Tibial artery (tissue), 4 donors: ENCODE measurements at regions not wholly inside any gene's neighbourhood (a gene's known extent, or its start where the extent isn't known, plus 50 kb on each side); places are given as distances from the start of the nearest gene placed in this dataset.

Experiments used
- DNase-seq, 2 donors: peaks; one replicate each; pipeline ENCODE4 v3.0.0-alpha.2; 2019
- H3K27ac ChIP-seq, 2 donors: fragments of 200-600 bp; sonication (generic) in 1 of 2; 1 replicate in 1 of 2; 2 replicates in 1 of 2; pipeline ENCODE4 v1.5.1; 2018 to 2019; ENCODE audit warnings: mild to moderate bottlenecking in 1 of 2
- H3K27me3 ChIP-seq, 2 donors: fragments of 200-600 bp; sonication (generic) in 1 of 2; one replicate each; pipeline versions ENCODE4 v1.5.1 to v1.6.0; 2016 to 2019
- H3K36me3 ChIP-seq, 3 donors: fragments of 200-600 bp; sonication (generic) in 2 of 3; one replicate each; pipeline ENCODE4 v1.5.1; 2016 to 2019; ENCODE audit warnings: mild to moderate bottlenecking in 2 of 3
- H3K4me1 ChIP-seq, 4 donors: fragments of 200-600 bp; sonication (generic) in 2 of 4; 1 replicate in 3 of 4; 2 replicates in 1 of 4; pipeline ENCODE4 v1.5.1; 2016 to 2019
- H3K4me3 ChIP-seq, 2 donors: fragments of 200-600 bp; sonication (generic) in 1 of 2; 1 replicate in 1 of 2; 2 replicates in 1 of 2; pipeline ENCODE4 v1.5.1; 2018 to 2019; ENCODE audit warnings: mild to moderate bottlenecking in 2 of 2
- H3K9me3 ChIP-seq, 3 donors: fragments of 200-600 bp; sonication (generic) in 1 of 3; one replicate each; pipeline ENCODE4 v1.5.1; 2016 to 2019
- intact Hi-C: fragments of 100-400 bp; cut with DNase I; formaldehyde crosslinking; loops from one replicate; pipeline ENCODE4 v1.15.0; 2023; ENCODE audit warnings: low total_unique reads
- TF ChIP-seq, protein P1 (sequence below), 2 experiments: fragments of 200-600 bp in 1 of 2; fragments of 450-650 bp in 1 of 2; IDR thresholded peaks; one replicate each; pipeline ENCODE4 v1.5.1; 2017 to 2019; ENCODE audit warnings: antibody characterized with exemption in 2 of 2, mild to moderate bottlenecking in 1 of 2, moderate library complexity in 1 of 2

DNA sequence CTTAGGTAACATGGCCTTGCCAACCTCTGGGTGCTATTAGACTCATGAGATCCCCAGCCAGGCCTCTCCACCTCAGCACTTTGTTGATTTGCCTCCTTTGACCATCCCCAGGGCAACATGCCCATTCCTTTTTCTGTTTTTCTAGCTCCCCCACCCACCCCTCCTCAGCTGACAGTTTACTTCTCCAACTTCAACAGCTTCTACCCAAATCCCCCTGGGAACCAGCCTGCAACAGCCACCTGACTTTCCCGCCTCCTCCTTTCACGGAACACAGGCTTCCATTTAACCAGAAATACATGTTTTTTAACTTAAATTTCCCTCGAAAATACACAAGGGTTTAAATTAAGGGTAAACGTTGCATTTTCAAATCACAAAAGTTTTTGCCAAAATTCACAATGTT, 117.3 kb downstream of the DLEU7 start:
- DNase-seq, result no peak
- TF ChIP-seq, protein P1, sequence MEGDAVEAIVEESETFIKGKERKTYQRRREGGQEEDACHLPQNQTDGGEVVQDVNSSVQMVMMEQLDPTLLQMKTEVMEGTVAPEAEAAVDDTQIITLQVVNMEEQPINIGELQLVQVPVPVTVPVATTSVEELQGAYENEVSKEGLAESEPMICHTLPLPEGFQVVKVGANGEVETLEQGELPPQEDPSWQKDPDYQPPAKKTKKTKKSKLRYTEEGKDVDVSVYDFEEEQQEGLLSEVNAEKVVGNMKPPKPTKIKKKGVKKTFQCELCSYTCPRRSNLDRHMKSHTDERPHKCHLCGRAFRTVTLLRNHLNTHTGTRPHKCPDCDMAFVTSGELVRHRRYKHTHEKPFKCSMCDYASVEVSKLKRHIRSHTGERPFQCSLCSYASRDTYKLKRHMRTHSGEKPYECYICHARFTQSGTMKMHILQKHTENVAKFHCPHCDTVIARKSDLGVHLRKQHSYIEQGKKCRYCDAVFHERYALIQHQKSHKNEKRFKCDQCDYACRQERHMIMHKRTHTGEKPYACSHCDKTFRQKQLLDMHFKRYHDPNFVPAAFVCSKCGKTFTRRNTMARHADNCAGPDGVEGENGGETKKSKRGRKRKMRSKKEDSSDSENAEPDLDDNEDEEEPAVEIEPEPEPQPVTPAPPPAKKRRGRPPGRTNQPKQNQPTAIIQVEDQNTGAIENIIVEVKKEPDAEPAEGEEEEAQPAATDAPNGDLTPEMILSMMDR (IDR thresholded peaks at IDR 0.05), result no peak

DNA sequence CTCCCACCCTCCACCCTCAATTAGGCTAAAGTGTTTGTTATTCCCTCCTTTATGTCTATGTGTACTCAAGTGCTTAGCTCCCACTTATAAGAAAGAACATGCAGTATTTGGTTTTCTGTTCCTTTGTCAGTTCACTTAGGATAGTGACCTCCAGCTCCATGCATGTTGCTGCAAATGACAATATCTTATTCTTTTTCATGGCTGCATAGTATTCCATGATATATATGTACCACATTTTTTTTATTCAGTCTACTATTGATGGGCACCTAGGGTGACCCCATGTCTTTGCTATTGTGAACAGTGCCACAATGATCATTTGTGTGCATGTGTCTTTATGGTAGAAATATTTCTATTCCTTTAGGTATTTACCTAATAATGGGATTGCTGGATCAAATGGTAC, 114.3 kb downstream of the DLEU7 start:
- no peak overlapping the region for H3K4me3 ChIP-seq
- no peaks in the 10 kb centered on the region for H3K9me3 ChIP-seq
- no peak overlapping the region for H3K27ac ChIP-seq
- no peaks in the 10 kb centered on the region for H3K4me1 ChIP-seq
- no peaks in the 10 kb centered on the region for H3K36me3 ChIP-seq
- intact Hi-C loops, result no loop called here
- no peaks in the 10 kb centered on the region for H3K27me3 ChIP-seq
- DNase-seq, result no peak
- TF ChIP-seq, protein P1 (IDR thresholded peaks at IDR 0.05), result no peak

More for the DNA sequence above, 117.3 kb downstream of the DLEU7 start:
- no peaks in the 10 kb centered on the region for H3K9me3 ChIP-seq
- H3K4me1 ChIP-seq, result no peaks in the 10 kb centered on the region
- no peak overlapping the region for H3K27ac ChIP-seq
- no peaks in the 10 kb centered on the region for H3K36me3 ChIP-seq
- no peak overlapping the region for H3K4me3 ChIP-seq
- intact Hi-C loops, result no loop called here
- no peaks in the 10 kb centered on the region for H3K27me3 ChIP-seq

DNA sequence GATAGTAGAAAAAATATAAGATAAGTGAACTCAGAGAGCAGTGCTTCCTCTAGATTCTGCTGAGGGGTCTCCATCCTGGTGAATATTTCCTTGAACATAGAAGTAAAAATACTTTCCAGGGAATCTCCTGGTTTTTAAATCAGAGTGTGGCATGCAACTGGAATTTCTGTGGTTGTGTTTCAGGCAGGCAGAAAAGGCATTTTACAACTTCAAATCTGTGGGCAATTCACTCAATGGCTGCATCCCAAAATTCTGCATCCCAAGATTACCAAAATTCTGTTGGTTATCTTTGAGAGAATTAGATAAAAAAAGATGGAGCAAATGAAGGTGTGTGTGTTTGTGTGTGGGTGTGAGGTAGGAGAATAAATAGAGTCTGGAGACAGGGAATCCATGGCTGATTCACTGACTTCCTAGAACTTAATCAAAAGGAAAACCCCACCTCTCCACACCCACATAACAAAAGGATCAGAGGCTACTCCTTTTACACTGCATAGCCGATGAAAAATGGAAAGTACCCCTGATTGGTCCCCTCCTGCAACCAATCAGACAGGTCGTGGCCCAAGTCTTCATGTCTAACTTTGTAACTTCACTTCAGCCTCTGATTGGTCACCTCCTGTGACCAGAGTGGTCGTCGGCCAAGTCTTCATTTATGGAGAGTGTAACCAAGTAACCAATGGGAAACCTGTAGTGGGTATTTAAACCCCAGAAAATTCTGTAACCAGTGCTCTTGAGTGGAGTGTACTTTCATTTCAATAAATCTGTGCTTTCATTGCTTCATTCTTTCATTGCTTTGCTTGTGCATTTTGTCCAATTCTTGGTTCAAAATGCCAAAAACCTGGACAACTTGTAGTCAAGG, 112.8 kb downstream of the DLEU7 start:
- DNase-seq, result no peak
- TF ChIP-seq, protein P1 (IDR thresholded peaks at IDR 0.05), result no peak
- Histone ChIP-seq H3K27me3 (no peaks in the 10 kb centered on the region), H3K9me3 (no peaks in the 10 kb centered on the region), H3K27ac (no peak overlapping the region), H3K36me3 (no peaks in the 10 kb centered on the region), H3K4me1 (no peaks in the 10 kb centered on the region), H3K4me3 (no peak overlapping the region)
- intact Hi-C loops, result no loop called here

DNA sequence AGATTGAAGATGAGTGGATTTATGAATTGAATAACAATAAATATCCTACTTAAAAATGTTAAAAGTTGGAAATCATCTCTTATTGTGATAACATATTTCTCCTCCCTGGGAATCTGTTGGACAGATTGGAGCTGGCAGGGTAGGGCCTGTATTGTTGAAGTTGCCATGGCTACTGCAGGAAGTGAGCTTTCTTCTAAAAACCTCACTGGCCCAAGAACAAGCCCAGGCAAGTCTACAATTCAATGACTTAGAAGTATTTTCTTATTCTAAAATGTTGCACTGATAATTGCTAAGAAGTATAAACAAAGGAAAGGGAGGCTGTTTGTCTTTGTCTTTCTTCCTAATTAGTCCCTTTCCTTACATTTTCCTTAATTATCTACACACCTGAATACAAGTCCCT, 112.1 kb downstream of the DLEU7 start:
- TF ChIP-seq, protein P1 (IDR thresholded peaks at IDR 0.05), result no peak
- no peak overlapping the region for H3K27ac ChIP-seq
- no peak for DNase-seq

DNA sequence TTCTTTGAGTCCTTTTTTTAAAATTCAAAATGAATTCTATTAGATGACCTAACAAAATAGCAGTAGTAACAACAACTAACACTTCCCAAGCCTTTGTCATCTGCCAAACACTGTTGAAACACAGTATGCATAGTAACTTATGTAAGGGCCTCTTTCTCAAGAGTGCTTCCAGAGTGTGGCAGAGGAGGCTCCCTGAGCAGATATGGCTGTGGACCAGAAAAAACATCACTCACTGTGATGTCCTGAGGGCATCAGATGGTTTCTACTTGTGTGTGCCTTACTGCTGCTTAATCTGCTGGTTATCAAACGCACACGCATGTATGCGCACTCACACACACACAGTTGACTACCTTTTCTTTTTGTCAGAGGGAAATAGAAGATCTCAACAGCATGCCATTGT, 110.8 kb downstream of the DLEU7 start:
- no peaks in the 10 kb centered on the region for H3K4me1 ChIP-seq
- no peak for DNase-seq
- no peaks in the 10 kb centered on the region for H3K27me3 ChIP-seq
- no peak overlapping the region for H3K27ac ChIP-seq
- TF ChIP-seq, protein P1 (IDR thresholded peaks at IDR 0.05), result no peak
- intact Hi-C loops, result no loop called here
- no peak overlapping the region for H3K4me3 ChIP-seq
- H3K9me3 ChIP-seq, result no peaks in the 10 kb centered on the region
- no peaks in the 10 kb centered on the region for H3K36me3 ChIP-seq

More for the DNA sequence above, 112.1 kb downstream of the DLEU7 start:
- H3K4me3 ChIP-seq, result no peak overlapping the region
- H3K9me3 ChIP-seq, result no peaks in the 10 kb centered on the region
- intact Hi-C loops, result no loop called here
- H3K27me3 ChIP-seq, result no peaks in the 10 kb centered on the region
- H3K36me3 ChIP-seq, result no peaks in the 10 kb centered on the region
- H3K4me1 ChIP-seq, result no peaks in the 10 kb centered on the region
